ENCODE measurements at regions not wholly inside any gene's neighbourhood (a gene's known extent, or its start where the extent isn't known, plus 50 kb on each side); places are given as distances from the start of the nearest gene placed in this dataset.

DNA sequence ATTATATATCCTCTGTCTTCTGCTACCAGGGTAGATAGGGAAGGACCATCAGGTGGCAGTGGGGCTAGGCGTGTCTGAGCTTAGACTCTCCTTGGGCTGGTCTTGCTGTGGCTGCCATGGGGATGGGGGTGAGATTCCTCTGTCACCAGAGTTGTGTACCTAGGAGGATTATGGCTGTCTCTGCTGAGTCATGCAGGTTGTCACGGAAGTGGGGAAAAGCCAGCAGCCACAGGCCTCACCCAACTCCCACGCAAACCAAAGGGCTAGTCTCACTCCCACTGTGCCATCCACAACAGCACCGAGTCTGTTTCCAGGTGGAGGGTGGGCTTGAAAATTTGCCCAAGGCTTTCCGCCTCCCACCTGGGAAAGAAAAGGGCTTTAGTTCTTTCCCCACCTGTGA, 476.1 kb downstream of the CYLC2 start (continued):
- TF ChIP-seq, protein P1, sequence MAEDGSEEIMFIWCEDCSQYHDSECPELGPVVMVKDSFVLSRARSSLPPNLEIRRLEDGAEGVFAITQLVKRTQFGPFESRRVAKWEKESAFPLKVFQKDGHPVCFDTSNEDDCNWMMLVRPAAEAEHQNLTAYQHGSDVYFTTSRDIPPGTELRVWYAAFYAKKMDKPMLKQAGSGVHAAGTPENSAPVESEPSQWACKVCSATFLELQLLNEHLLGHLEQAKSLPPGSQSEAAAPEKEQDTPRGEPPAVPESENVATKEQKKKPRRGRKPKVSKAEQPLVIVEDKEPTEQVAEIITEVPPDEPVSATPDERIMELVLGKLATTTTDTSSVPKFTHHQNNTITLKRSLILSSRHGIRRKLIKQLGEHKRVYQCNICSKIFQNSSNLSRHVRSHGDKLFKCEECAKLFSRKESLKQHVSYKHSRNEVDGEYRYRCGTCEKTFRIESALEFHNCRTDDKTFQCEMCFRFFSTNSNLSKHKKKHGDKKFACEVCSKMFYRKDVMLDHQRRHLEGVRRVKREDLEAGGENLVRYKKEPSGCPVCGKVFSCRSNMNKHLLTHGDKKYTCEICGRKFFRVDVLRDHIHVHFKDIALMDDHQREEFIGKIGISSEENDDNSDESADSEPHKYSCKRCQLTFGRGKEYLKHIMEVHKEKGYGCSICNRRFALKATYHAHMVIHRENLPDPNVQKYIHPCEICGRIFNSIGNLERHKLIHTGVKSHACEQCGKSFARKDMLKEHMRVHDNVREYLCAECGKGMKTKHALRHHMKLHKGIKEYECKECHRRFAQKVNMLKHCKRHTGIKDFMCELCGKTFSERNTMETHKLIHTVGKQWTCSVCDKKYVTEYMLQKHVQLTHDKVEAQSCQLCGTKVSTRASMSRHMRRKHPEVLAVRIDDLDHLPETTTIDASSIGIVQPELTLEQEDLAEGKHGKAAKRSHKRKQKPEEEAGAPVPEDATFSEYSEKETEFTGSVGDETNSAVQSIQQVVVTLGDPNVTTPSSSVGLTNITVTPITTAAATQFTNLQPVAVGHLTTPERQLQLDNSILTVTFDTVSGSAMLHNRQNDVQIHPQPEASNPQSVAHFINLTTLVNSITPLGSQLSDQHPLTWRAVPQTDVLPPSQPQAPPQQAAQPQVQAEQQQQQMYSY (CRISPR knock-in tag; IDR thresholded peaks at IDR 0.05) = no peak
- TF ChIP-seq ZFP36L1 (CRISPR knock-in tag; IDR thresholded peaks at IDR 0.05) (no peak), ZNF737 (CRISPR knock-in tag; IDR thresholded peaks at IDR 0.05; ENCODE audit: borderline replicate concordance) (no peak), ZNF468 (CRISPR knock-in tag; IDR thresholded peaks at IDR 0.05) (no peak), NR2F1 (CRISPR knock-in tag; IDR thresholded peaks at IDR 0.05) (no peak), ZNF530 (CRISPR knock-in tag; IDR thresholded peaks at IDR 0.05; ENCODE audit: low read depth) (no peak), NFE2L2 (IDR thresholded peaks at IDR 0.05; ENCODE audit: low read length) (no peak), TCF7L2 (IDR thresholded peaks at IDR 0.05; ENCODE audit: low read depth, low read length) (no peak)

DNA sequence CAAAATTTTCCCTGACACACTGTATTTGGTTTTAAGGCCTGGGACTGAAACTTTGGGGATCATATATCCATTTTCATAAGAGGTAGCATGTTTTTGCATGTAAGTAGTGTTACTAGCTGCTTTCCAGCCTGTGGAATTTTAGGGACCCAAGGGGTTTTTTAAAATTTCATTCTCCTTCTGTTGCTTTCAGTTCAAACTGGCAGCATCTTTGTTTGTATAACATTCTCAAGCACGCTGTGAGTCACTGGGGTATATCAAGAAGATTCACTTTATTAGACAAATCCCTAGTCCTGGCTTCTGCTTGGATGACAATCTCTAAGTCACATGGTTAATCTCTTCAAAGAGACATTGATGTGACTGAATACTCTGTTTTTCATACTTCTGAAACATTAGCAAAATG, 479.0 kb downstream of the CYLC2 start:
- intact Hi-C loops (cut with micrococcal nuclease; ENCODE audit: unreplicated experiment) (no loop called here), in situ Hi-C loops (cut with HindIII; ENCODE audit: extremely low pct_ligation_motif_present, low pct_unique_long_range_greater_than_20kb) (loop anchor here (25.0 kb wide), 1 partner anchor 88 kb away; no protein-coding TSS in a partner anchor)
- no peak overlapping the region for H3K27ac ChIP-seq (ENCODE audit: extremely low read length, insufficient read depth, low read length)
- no peaks in the 10 kb centered on the region for H3K4me1 ChIP-seq (ENCODE audit: insufficient read depth, low read length)
- no peak overlapping the region for H3K4me2 ChIP-seq (ENCODE audit: low read depth, low read length)
- no peak for DNase-seq (ENCODE audit: low spot score)
- FAIRE-seq = no peak
- ChIA-PET CTCF (ENCODE audit: low intra/inter-chr PET ratio, low total read pairs) (no interaction called here), POLR2A (no interaction called here)
- no peaks in the 10 kb centered on the region for H4K20me1 ChIP-seq (ENCODE audit: insufficient read depth, low read length)
- TF ChIP-seq ZNF891 (CRISPR knock-in tag; IDR thresholded peaks at IDR 0.05) (no peak), ZNF761 (CRISPR knock-in tag; conservative IDR thresholded peaks at IDR 0.05) (no peak), ZSCAN29 (CRISPR knock-in tag; conservative IDR thresholded peaks at IDR 0.05) (no peak), RARA (CRISPR knock-in tag; IDR thresholded peaks at IDR 0.05) (no peak), MEIS1 (CRISPR knock-in tag; IDR thresholded peaks at IDR 0.05; ENCODE audit: borderline replicate concordance) (no peak), JUNB (CRISPR knock-in tag; IDR thresholded peaks at IDR 0.05; ENCODE audit: borderline replicate concordance) (no peak)
- TF ChIP-seq, protein P2, sequence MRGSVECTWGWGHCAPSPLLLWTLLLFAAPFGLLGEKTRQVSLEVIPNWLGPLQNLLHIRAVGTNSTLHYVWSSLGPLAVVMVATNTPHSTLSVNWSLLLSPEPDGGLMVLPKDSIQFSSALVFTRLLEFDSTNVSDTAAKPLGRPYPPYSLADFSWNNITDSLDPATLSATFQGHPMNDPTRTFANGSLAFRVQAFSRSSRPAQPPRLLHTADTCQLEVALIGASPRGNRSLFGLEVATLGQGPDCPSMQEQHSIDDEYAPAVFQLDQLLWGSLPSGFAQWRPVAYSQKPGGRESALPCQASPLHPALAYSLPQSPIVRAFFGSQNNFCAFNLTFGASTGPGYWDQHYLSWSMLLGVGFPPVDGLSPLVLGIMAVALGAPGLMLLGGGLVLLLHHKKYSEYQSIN (CRISPR knock-in tag; IDR thresholded peaks at IDR 0.05; ENCODE audit: borderline replicate concordance) = no peak
- TF ChIP-seq, protein P3, sequence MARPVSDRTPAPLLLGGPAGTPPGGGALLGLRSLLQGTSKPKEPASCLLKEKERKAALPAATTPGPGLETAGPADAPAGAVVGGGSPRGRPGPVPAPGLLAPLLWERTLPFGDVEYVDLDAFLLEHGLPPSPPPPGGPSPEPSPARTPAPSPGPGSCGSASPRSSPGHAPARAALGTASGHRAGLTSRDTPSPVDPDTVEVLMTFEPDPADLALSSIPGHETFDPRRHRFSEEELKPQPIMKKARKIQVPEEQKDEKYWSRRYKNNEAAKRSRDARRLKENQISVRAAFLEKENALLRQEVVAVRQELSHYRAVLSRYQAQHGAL (CRISPR knock-in tag; IDR thresholded peaks at IDR 0.05; ENCODE audit: not compliant biosample characterization) = no peak
- TF ChIP-seq, protein P4, sequence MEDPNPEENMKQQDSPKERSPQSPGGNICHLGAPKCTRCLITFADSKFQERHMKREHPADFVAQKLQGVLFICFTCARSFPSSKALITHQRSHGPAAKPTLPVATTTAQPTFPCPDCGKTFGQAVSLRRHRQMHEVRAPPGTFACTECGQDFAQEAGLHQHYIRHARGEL (CRISPR knock-in tag; IDR thresholded peaks at IDR 0.05) = no peak
- no peaks in the 10 kb centered on the region for H3K79me2 ChIP-seq (ENCODE audit: insufficient read depth, low read length)
- H2AFZ ChIP-seq (ENCODE audit: low read length) = no peak overlapping the region
- H3K27me3 ChIP-seq (ENCODE audit: control insufficient read depth in 1 of 2, insufficient read depth in 2 of 2, low read length in 2 of 2) = no peaks in the 10 kb centered on the region
- BruUV-seq (replicated peaks) = no TSS peak
- H3K4me3 ChIP-seq (replicated peaks in 1 of 3; ENCODE audit: insufficient read depth in 1 of 3, low read depth in 2 of 3, low read length in 3 of 3) = no peak overlapping the region
- H3K36me3 ChIP-seq (replicated peaks in 1 of 2; ENCODE audit: control insufficient read depth in 1 of 2, insufficient read depth in 2 of 2, low read length in 2 of 2) = no peaks in the 10 kb centered on the region
- H3K9ac ChIP-seq (ENCODE audit: insufficient read depth, low read depth, low read length) = no peak overlapping the region
- ATAC-seq = no peak
- WGBS (ENCODE audit: low lambda C conversion rate) = 0% methylated on average over 1 of the region's 1 CpG
- peaks cover 19% of the 10 kb centered on the region for H3K9me3 ChIP-seq (ENCODE audit: low read length)
